ENCODE measurements at regions not wholly inside any gene's neighbourhood (a gene's known extent, or its start where the extent isn't known, plus 50 kb on each side); places are given as distances from the start of the nearest gene placed in this dataset.

GRCh38 chr12:46895726-46896125, 69.9 kb upstream of the SLC38A4 start:
- 80% methylated on average over 2 of the region's 3 CpGs for WGBS (ENCODE audit: insufficient coverage)
- no peak overlapping the region for H3K27ac ChIP-seq (ENCODE audit: low read depth in 1 of 2, low read length in 2 of 2)
- H3K36me3 Mint-ChIP-seq: no peaks in the 10 kb centered on the region
- no peak overlapping the region for H3K4me3 ChIP-seq (replicated peaks in 1 of 3; ENCODE audit: low read depth in 2 of 3, low read length in 3 of 3)
- H3K4me3 Mint-ChIP-seq: no peak overlapping the region
- H3K27me3 ChIP-seq (ENCODE audit: control insufficient read depth in 2 of 2, insufficient read depth in 2 of 2, low read length in 2 of 2): no peaks in the 10 kb centered on the region
- no peak overlapping the region for H3K4me2 ChIP-seq (replicated peaks; ENCODE audit: extremely low read depth, low read length, poor library complexity, severe bottlenecking)
- DNase-seq: no peak
- H2AFZ ChIP-seq (ENCODE audit: insufficient read depth, low read depth, low read length, poor library complexity, severe bottlenecking): no peak overlapping the region
- no peak overlapping the region for H3K27ac Mint-ChIP-seq
- H3K4me1 ChIP-seq (ENCODE audit: control insufficient read depth in 1 of 2, insufficient read depth in 2 of 2, low read length in 2 of 2): no peaks in the 10 kb centered on the region
- no peak for TF ChIP-seq CTCF (IDR thresholded peaks at IDR 0.05)
- H3K27me3 Mint-ChIP-seq (ENCODE audit: low read depth in 3 of 3): peaks cover 0 to 2% (median 1%) of the 10 kb centered on the region in 3 donors
- no peaks in the 10 kb centered on the region for H3K36me3 ChIP-seq (replicated peaks in 1 of 2; ENCODE audit: control insufficient read depth in 1 of 2, insufficient read depth in 2 of 2, low read length in 2 of 2)
- H4K20me1 ChIP-seq (ENCODE audit: insufficient read depth, low read length): no peaks in the 10 kb centered on the region
- intact Hi-C loops (cut with micrococcal nuclease): no loop called here
- no peaks in the 10 kb centered on the region for H3K9me3 ChIP-seq (replicated peaks in 1 of 2; ENCODE audit: control insufficient read depth in 1 of 2, insufficient read depth in 1 of 2, low read length in 2 of 2)
- H3K9ac ChIP-seq (ENCODE audit: insufficient read depth, low read length, poor library complexity, severe bottlenecking): no peak overlapping the region
- H3K4me1 Mint-ChIP-seq: no peaks in the 10 kb centered on the region
- no peaks in the 10 kb centered on the region for H3K79me2 ChIP-seq (ENCODE audit: insufficient read depth, low read length)
- H3K9me3 Mint-ChIP-seq: peaks cover 2 to 11% (median 3%) of the 10 kb centered on the region in 7 donors

GRCh38 chr12:46896680-46897079, 70.9 kb upstream of the SLC38A4 start:
- intact Hi-C loops (cut with micrococcal nuclease): no loop called here
- Histone ChIP-seq H3K36me3 (replicated peaks in 1 of 2; ENCODE audit: control insufficient read depth in 1 of 2, insufficient read depth in 2 of 2, low read length in 2 of 2) (no peaks in the 10 kb centered on the region), H3K4me1 (ENCODE audit: control insufficient read depth in 1 of 2, insufficient read depth in 2 of 2, low read length in 2 of 2) (no peaks in the 10 kb centered on the region), H3K9ac (ENCODE audit: insufficient read depth, low read length, poor library complexity, severe bottlenecking) (no peak overlapping the region), H3K79me2 (ENCODE audit: insufficient read depth, low read length) (no peaks in the 10 kb centered on the region), H3K27me3 (ENCODE audit: control insufficient read depth in 2 of 2, insufficient read depth in 2 of 2, low read length in 2 of 2) (no peaks in the 10 kb centered on the region), H3K4me3 (replicated peaks in 1 of 3; ENCODE audit: low read depth in 2 of 3, low read length in 3 of 3) (no peak overlapping the region), H3K4me2 (replicated peaks; ENCODE audit: extremely low read depth, low read length, poor library complexity, severe bottlenecking) (no peak overlapping the region), H3K9me3 (replicated peaks in 1 of 2; ENCODE audit: control insufficient read depth in 1 of 2, insufficient read depth in 1 of 2, low read length in 2 of 2) (no peaks in the 10 kb centered on the region), H4K20me1 (ENCODE audit: insufficient read depth, low read length) (no peaks in the 10 kb centered on the region), H3K27ac (ENCODE audit: low read depth in 1 of 2, low read length in 2 of 2) (no peak overlapping the region), H2AFZ (ENCODE audit: insufficient read depth, low read depth, low read length, poor library complexity, severe bottlenecking) (no peak overlapping the region)
- Mint-ChIP-seq H3K36me3 (no peaks in the 10 kb centered on the region), H3K4me3 (no peak overlapping the region), H3K9me3 (peaks cover 2 to 11% (median 3%) of the 10 kb centered on the region in 7 donors), H3K4me1 (no peaks in the 10 kb centered on the region), H3K27me3 (ENCODE audit: low read depth in 3 of 3) (peaks cover 0 to 1% (median under 1%) of the 10 kb centered on the region in 3 donors), H3K27ac (no peak overlapping the region)
- no peak for TF ChIP-seq CTCF (IDR thresholded peaks at IDR 0.05)
- DNase-seq: no peak
- no CpG with 5 or more reads among the region's 1 CpG for WGBS (ENCODE audit: insufficient coverage)

Measured in CD14-positive monocyte (primary cell).